Ascending aorta (tissue), 2 donors: ENCODE measurements at regions not wholly inside any gene's neighbourhood (a gene's known extent, or its start where the extent isn't known, plus 50 kb on each side); places are given as distances from the start of the nearest gene placed in this dataset.

Experiments used
- DNase-seq, 2 donors: peaks; one replicate each; pipeline ENCODE4 v3.0.0-alpha.2; 2019; ENCODE audit warnings: low spot score in 2 of 2
- H3K27ac ChIP-seq, 2 donors: fragments of 200-600 bp; sonication (generic); one replicate each; pipeline ENCODE4 v1.5.1; 2016 to 2017; ENCODE audit warnings: mild to moderate bottlenecking in 1 of 2
- H3K27me3 ChIP-seq: fragments of 200-600 bp; sonication (generic); one replicate; pipeline ENCODE4 v1.5.1; 2017
- H3K36me3 ChIP-seq, 2 donors: fragments of 200-600 bp; sonication (generic); one replicate each; pipeline ENCODE4 v1.5.1; 2016
- H3K4me1 ChIP-seq, 2 donors: fragments of 200-600 bp; sonication (generic); one replicate each; pipeline ENCODE4 v1.5.1; 2016 to 2017; ENCODE audit warnings: mild to moderate bottlenecking in 1 of 2
- H3K4me3 ChIP-seq, 2 donors: fragments of 200-600 bp; sonication (generic); one replicate each; pipeline ENCODE4 v1.5.1; 2016 to 2017; ENCODE audit warnings: mild to moderate bottlenecking in 1 of 2
- H3K9me3 ChIP-seq, 2 donors: fragments of 200-600 bp; sonication (generic); one replicate each; pipeline ENCODE4 v1.5.1; 2016
- CTCF ChIP-seq, 3 experiments: fragments of 200-600 bp in 2 of 3; fragments of 450-650 bp in 1 of 3; sonication (generic) in 2 of 3; IDR thresholded peaks; one replicate each; pipeline ENCODE4 v1.5.1; 2016 to 2019; ENCODE audit warnings: antibody characterized with exemption in 3 of 3, mild to moderate bottlenecking in 1 of 3, moderate library complexity in 1 of 3
- intact Hi-C: fragments of 100-400 bp; cut with DNase I; formaldehyde crosslinking; loops from one replicate; pipeline ENCODE4 v1.15.1; 2023

- no peak for DNase-seq
- Histone ChIP-seq H3K9me3 (no peaks in the 10 kb centered on the region), H3K4me3 (no peak overlapping the region), H3K27me3 (no peaks in the 10 kb centered on the region), H3K4me1 (no peaks in the 10 kb centered on the region), H3K36me3 (no peaks in the 10 kb centered on the region), H3K27ac (no peak overlapping the region)
- intact Hi-C loops = no loop called here
- TF ChIP-seq CTCF (IDR thresholded peaks at IDR 0.05) = no peak
Observed at GRCh38 chr18:41647914-41648313, 307.1 kb upstream of the PIK3C3 start.

- DNase-seq = no peak
- Histone ChIP-seq H3K9me3 (no peaks in the 10 kb centered on the region), H3K27me3 (no peaks in the 10 kb centered on the region), H3K4me3 (no peak overlapping the region), H3K4me1 (no peaks in the 10 kb centered on the region), H3K36me3 (no peaks in the 10 kb centered on the region), H3K27ac (no peak overlapping the region)
- intact Hi-C loops = no loop called here
- TF ChIP-seq CTCF (IDR thresholded peaks at IDR 0.05) = no peak
Observed at GRCh38 chr18:41646915-41647620, 308.0 kb upstream of the PIK3C3 start.

DNA sequence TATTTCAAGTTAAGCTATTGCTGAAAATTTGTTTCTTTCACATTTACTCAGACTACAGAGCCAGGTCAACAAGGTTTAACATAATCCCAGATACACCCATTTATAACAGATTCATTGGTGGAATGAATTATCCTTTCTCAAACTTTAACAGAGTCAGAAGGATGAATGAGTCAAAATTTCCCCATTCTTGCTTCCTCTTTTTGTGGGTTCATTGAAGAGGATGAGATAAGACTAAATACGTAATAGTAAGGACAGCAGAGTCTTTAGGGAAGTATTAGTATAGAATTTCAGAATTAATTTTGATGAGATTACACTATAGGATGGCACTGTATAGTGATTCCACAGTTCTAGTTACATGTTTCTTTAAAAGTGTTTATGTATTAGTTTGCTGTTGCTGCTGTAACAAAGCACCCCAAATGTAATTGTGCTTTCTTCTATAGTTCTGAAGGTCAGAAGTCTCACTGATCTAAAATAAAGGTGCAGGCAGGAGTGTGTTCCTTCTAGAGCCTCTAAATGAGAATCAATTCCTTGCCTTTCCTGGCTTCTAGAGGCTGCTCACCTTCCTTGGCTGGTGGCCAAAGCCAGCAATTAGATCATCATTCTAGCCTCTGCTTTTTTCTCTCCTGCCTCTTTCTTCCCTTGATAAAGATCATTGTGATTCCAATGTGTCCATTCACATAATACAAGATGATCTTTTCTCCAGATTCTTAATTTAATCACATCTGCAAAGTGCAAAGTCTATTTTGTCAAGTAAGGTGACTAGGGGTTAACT lies 309.3 kb upstream of the PIK3C3 start:
- H3K36me3 ChIP-seq = no peaks in the 10 kb centered on the region
- H3K9me3 ChIP-seq = no peaks in the 10 kb centered on the region
- no peak for TF ChIP-seq CTCF (IDR thresholded peaks at IDR 0.05)
- H3K27ac ChIP-seq = no peak overlapping the region
- no peaks in the 10 kb centered on the region for H3K27me3 ChIP-seq
- no peak for DNase-seq
- intact Hi-C loops = no loop called here
- H3K4me3 ChIP-seq = no peak overlapping the region
- H3K4me1 ChIP-seq = no peaks in the 10 kb centered on the region

GRCh38 chr18:41644466-41644865 lies 310.6 kb upstream of the PIK3C3 start:
- H3K27ac ChIP-seq = no peak overlapping the region
- no peak for DNase-seq
- no peaks in the 10 kb centered on the region for H3K9me3 ChIP-seq
- intact Hi-C loops = no loop called here
- no peaks in the 10 kb centered on the region for H3K36me3 ChIP-seq
- TF ChIP-seq CTCF (IDR thresholded peaks at IDR 0.05) = no peak
- no peaks in the 10 kb centered on the region for H3K4me1 ChIP-seq
- no peaks in the 10 kb centered on the region for H3K27me3 ChIP-seq
- H3K4me3 ChIP-seq = no peak overlapping the region

- no peaks in the 10 kb centered on the region for H3K27me3 ChIP-seq
- no peak for DNase-seq
- H3K9me3 ChIP-seq = no peaks in the 10 kb centered on the region
- intact Hi-C loops = no loop called here
- H3K4me1 ChIP-seq = no peaks in the 10 kb centered on the region
- TF ChIP-seq CTCF (IDR thresholded peaks at IDR 0.05) = no peak
- H3K36me3 ChIP-seq = no peaks in the 10 kb centered on the region
- no peak overlapping the region for H3K4me3 ChIP-seq
- H3K27ac ChIP-seq = no peak overlapping the region
Observed at GRCh38 chr18:41643427-41643826, 311.6 kb upstream of the PIK3C3 start.
